WTC11 (cell line): ENCODE measurements at regions not wholly inside any gene's neighbourhood (a gene's known extent, or its start where the extent isn't known, plus 50 kb on each side); places are given as distances from the start of the nearest gene placed in this dataset.

ENCODE experiments used
- ATAC-seq: fragments of 200-7000 bp; cut with Tn5 transposase; 2 replicates; pipeline ENCODE4 v1.10.0; 2021; ENCODE audit warnings: mild to moderate bottlenecking, moderate library complexity
- CTCF ChIA-PET: fragments of 300-600 bp; sonication (Branson Sonifier 250); formaldehyde crosslinking; loops from one replicate; lab custom pipeline; 2021; ENCODE audit warnings: antibody characterized with exemption; lab: Charles Lee
- POLR2A ChIA-PET: fragments of 350-600 bp; sonication (Branson Sonifier 250); formaldehyde crosslinking; loops from one replicate; lab custom pipeline; 2021; ENCODE audit warnings: antibody characterized with exemption; lab: Charles Lee
- DNase-seq: peaks from one replicate; pipeline ENCODE4 v3.0.0; 2021; ENCODE audit warnings: low spot score
- H3K27ac Mint-ChIP-seq: 2 replicates; pipeline ENCODE4 v1.8.0; 2021; ENCODE audit warnings: mixed read lengths
- H3K27me3 Mint-ChIP-seq: 2 replicates; pipeline ENCODE4 v1.8.0; 2021; ENCODE audit warnings: low read depth, mild to moderate bottlenecking, moderate library complexity, mixed read lengths
- H3K36me3 Mint-ChIP-seq: 2 replicates; pipeline ENCODE4 v1.8.0; 2021; ENCODE audit warnings: mixed read lengths
- H3K4me1 Mint-ChIP-seq: 2 replicates; pipeline ENCODE4 v1.8.0; 2022; ENCODE audit warnings: mixed read lengths
- H3K4me3 Mint-ChIP-seq: 2 replicates; pipeline ENCODE4 v1.8.0; 2021; ENCODE audit warnings: mild to moderate bottlenecking, moderate library complexity, mixed read lengths
- H3K9me3 Mint-ChIP-seq: 2 replicates; pipeline ENCODE4 v1.8.0; 2021; ENCODE audit warnings: mixed read lengths
- EMX1 ChIP-seq: fragments of 250-450 bp; sonication (Bioruptor Pico); IDR thresholded peaks from 2 replicates; pipeline ENCODE4 v1.8.0; 2021; ENCODE audit warnings: mild to moderate bottlenecking
- GABPB1 ChIP-seq: sonication (generic); formaldehyde crosslinking; IDR thresholded peaks from 2 replicates; pipeline ENCODE4 v1.8.1; 2023; ENCODE audit warnings: mild to moderate bottlenecking, missing genetic modification reagents
- GRHL2 ChIP-seq: fragments of 250-450 bp; sonication (Bioruptor Pico); IDR thresholded peaks from 2 replicates; pipeline ENCODE4 v1.8.0; 2022; ENCODE audit warnings: mild to moderate bottlenecking, moderate library complexity; ENCODE audit not compliant: insufficient replicate concordance, severe bottlenecking
- IRF2 ChIP-seq: sonication (generic); formaldehyde crosslinking; IDR thresholded peaks from 2 replicates; pipeline ENCODE4 v1.8.0; 2022; ENCODE audit warnings: low read depth, missing genetic modification reagents, borderline replicate concordance
- JUN ChIP-seq: sonication (generic); formaldehyde crosslinking; IDR thresholded peaks from 2 replicates; pipeline ENCODE4 v1.8.0; 2023; ENCODE audit warnings: mild to moderate bottlenecking, missing genetic modification reagents
- NFE2L1 ChIP-seq: sonication (generic); formaldehyde crosslinking; IDR thresholded peaks from 2 replicates; pipeline ENCODE4 v1.8.1; 2023; ENCODE audit warnings: missing genetic modification reagents
- NR1H2 ChIP-seq: sonication (generic); formaldehyde crosslinking; IDR thresholded peaks from 2 replicates; pipeline ENCODE4 v1.9.0; 2021; ENCODE audit warnings: mild to moderate bottlenecking, moderate library complexity, missing genetic modification reagents
- SMAD4 ChIP-seq: sonication (generic); formaldehyde crosslinking; IDR thresholded peaks from 2 replicates; pipeline ENCODE4 v1.8.0; 2022; ENCODE audit warnings: mild to moderate bottlenecking, missing genetic modification reagents
- SP1 ChIP-seq: sonication (generic); formaldehyde crosslinking; conservative IDR thresholded peaks from 2 replicates; pipeline ENCODE4 v1.8.1; 2022; ENCODE audit warnings: missing genetic modification reagents
- ZBTB21 ChIP-seq: sonication (generic); formaldehyde crosslinking; IDR thresholded peaks from 2 replicates; pipeline ENCODE4 v1.8.1; 2023; ENCODE audit warnings: mild to moderate bottlenecking, missing genetic modification reagents, borderline replicate concordance
- ZNF138 ChIP-seq: sonication (generic); formaldehyde crosslinking; conservative IDR thresholded peaks from 2 replicates; pipeline ENCODE4 v1.8.1; 2022; ENCODE audit warnings: mild to moderate bottlenecking, moderate library complexity, missing genetic modification reagents
- ZNF416 ChIP-seq: fragments of 250-450 bp; sonication (Bioruptor Pico); IDR thresholded peaks from 2 replicates; pipeline ENCODE4 v1.9.0; 2021; ENCODE audit warnings: mild to moderate bottlenecking, inconsistent platforms
- ZNF423 ChIP-seq: fragments of 250-450 bp; sonication (Bioruptor Pico); IDR thresholded peaks from 2 replicates; pipeline ENCODE4 v2.1.2; 2022; ENCODE audit warnings: mild to moderate bottlenecking, moderate library complexity
- TF ChIP-seq, protein P1 (sequence below): sonication (generic); formaldehyde crosslinking; IDR thresholded peaks from 2 replicates; pipeline ENCODE4 v1.8.1; 2023; ENCODE audit warnings: mild to moderate bottlenecking, missing genetic modification reagents
- TF ChIP-seq, protein P2 (sequence below): sonication (generic); formaldehyde crosslinking; IDR thresholded peaks from 2 replicates; pipeline ENCODE4 v1.8.0; 2022; ENCODE audit warnings: missing genetic modification reagents
- TF ChIP-seq, protein P3 (sequence below): fragments of 250-450 bp; sonication (Bioruptor Pico); IDR thresholded peaks from 2 replicates; pipeline ENCODE4 v1.9.0; 2021; ENCODE audit warnings: moderate library complexity, mild to moderate bottlenecking, inconsistent platforms, borderline replicate concordance
- TF ChIP-seq, protein P4 (sequence below): sonication (generic); formaldehyde crosslinking; IDR thresholded peaks from 2 replicates; pipeline ENCODE4 v1.8.0; 2022; ENCODE audit warnings: mild to moderate bottlenecking, missing genetic modification reagents
- TF ChIP-seq, protein P5 (sequence below): fragments of 250-450 bp; sonication (Bioruptor Pico); IDR thresholded peaks from 2 replicates; pipeline ENCODE4 v1.9.0; 2021; ENCODE audit warnings: mild to moderate bottlenecking, borderline replicate concordance
- TF ChIP-seq, protein P6 (sequence below): sonication (generic); formaldehyde crosslinking; IDR thresholded peaks from 2 replicates; pipeline ENCODE4 v1.8.0; 2023; ENCODE audit warnings: missing genetic modification reagents
- TF ChIP-seq, protein P7 (sequence below): sonication (generic); formaldehyde crosslinking; IDR thresholded peaks from 2 replicates; pipeline ENCODE4 v1.8.1; 2022; ENCODE audit warnings: mild to moderate bottlenecking, missing genetic modification reagents, moderate library complexity, borderline replicate concordance

DNA sequence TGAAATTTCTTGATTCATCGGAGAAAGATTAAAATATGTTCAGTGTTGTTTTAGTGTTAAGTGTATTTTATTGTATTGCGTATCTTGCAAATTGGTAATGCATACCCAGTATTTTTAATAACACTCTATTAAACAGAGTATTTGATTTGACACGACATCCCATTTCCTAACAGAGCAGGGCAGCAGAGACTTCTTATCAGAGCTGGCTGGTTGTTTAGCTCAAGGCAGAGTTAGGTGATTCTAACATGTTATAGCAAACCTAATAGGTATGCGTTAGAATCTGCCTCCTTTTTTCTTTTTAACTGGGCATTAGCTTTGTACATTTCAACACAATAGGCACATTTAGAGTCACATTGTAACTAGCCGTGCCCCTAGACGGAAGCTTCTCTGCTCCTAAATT lies 57.1 kb upstream of the CELF2 start (continued):
- TF ChIP-seq NFE2L1 = no peak
- TF ChIP-seq, protein P1, sequence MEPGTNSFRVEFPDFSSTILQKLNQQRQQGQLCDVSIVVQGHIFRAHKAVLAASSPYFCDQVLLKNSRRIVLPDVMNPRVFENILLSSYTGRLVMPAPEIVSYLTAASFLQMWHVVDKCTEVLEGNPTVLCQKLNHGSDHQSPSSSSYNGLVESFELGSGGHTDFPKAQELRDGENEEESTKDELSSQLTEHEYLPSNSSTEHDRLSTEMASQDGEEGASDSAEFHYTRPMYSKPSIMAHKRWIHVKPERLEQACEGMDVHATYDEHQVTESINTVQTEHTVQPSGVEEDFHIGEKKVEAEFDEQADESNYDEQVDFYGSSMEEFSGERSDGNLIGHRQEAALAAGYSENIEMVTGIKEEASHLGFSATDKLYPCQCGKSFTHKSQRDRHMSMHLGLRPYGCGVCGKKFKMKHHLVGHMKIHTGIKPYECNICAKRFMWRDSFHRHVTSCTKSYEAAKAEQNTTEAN (CRISPR knock-in tag) = no peak
- no peak for TF ChIP-seq JUN (CRISPR knock-in tag)
- no peak for TF ChIP-seq GABPB1 (CRISPR knock-in tag)
- no peak for TF ChIP-seq NR1H2
- TF ChIP-seq, protein P2, sequence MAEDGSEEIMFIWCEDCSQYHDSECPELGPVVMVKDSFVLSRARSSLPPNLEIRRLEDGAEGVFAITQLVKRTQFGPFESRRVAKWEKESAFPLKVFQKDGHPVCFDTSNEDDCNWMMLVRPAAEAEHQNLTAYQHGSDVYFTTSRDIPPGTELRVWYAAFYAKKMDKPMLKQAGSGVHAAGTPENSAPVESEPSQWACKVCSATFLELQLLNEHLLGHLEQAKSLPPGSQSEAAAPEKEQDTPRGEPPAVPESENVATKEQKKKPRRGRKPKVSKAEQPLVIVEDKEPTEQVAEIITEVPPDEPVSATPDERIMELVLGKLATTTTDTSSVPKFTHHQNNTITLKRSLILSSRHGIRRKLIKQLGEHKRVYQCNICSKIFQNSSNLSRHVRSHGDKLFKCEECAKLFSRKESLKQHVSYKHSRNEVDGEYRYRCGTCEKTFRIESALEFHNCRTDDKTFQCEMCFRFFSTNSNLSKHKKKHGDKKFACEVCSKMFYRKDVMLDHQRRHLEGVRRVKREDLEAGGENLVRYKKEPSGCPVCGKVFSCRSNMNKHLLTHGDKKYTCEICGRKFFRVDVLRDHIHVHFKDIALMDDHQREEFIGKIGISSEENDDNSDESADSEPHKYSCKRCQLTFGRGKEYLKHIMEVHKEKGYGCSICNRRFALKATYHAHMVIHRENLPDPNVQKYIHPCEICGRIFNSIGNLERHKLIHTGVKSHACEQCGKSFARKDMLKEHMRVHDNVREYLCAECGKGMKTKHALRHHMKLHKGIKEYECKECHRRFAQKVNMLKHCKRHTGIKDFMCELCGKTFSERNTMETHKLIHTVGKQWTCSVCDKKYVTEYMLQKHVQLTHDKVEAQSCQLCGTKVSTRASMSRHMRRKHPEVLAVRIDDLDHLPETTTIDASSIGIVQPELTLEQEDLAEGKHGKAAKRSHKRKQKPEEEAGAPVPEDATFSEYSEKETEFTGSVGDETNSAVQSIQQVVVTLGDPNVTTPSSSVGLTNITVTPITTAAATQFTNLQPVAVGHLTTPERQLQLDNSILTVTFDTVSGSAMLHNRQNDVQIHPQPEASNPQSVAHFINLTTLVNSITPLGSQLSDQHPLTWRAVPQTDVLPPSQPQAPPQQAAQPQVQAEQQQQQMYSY (CRISPR knock-in tag) = no peak
- TF ChIP-seq ZBTB21 (CRISPR knock-in tag) = no peak
- TF ChIP-seq, all 79 proteins: peak for 0

DNA sequence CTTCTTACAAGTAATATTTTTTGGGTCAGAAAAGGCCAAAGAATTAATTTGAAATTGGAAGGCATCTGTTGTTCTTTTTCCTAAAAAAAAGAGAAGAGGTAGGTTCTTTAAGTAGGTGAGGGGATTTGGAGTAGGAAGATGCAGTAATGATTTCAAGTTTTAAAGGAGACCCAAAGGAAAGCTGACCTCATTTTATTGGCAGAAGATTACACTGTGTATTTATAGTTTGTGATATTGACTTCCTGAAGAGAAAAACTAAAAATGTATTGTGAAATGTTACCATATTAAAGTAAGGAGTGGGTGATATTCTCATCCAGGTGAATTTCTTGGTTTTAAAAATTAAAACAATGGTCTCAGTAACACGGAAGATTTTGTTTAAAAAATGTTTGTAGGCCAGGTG lies 56.6 kb upstream of the CELF2 start:
- no peak for ATAC-seq
- no peaks in the 10 kb centered on the region; the same call in 1 of the 2 replicates for H3K9me3 Mint-ChIP-seq
- H3K27me3 Mint-ChIP-seq = no peaks in the 10 kb centered on the region
- ChIA-PET CTCF (no interaction called here), POLR2A (no interaction called here)
- H3K36me3 Mint-ChIP-seq = no peaks in the 10 kb centered on the region
- no peaks in the 10 kb centered on the region for H3K4me1 Mint-ChIP-seq
- no peak overlapping the region for H3K4me3 Mint-ChIP-seq
- no peak overlapping the region for H3K27ac Mint-ChIP-seq
- TF ChIP-seq IRF2 (no peak), SMAD4 (CRISPR knock-in tag) (no peak), GRHL2 (CRISPR knock-in tag) (no peak), EMX1 (CRISPR knock-in tag) (no peak), ZNF416 (no peak), ZNF423 (no peak)
- TF ChIP-seq, protein P3, sequence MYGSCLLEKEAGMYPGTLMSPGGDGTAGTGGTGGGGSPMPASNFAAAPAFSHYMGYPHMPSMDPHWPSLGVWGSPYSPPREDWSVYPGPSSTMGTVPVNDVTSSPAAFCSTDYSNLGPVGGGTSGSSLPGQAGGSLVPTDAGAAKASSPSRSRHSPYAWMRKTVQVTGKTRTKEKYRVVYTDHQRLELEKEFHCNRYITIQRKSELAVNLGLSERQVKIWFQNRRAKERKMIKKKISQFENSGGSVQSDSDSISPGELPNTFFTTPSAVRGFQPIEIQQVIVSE (CRISPR knock-in tag) = no peak
- DNase-seq = no peak

DNA sequence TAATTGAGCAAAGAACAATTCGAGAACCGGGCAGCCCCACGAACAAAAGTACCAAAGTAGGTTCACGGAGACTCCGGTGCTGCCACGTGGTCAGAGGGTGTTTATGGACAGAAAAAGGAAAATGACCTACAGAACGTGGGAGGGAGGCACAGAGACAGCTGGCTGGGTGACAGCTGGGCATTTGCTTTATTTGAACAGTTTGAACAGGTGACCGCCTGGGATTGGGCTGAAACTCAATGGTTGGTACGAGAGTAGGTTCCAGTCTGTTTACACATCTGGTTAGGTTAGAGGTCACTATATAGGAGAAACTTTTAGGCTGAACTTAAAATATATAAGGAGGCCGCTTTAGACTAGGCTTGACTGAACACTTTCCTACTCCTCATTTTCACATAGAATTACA lies 50.6 kb upstream of the CELF2 start:
- CTCF ChIA-PET = no interaction called here
- no peak for ATAC-seq
- TF ChIP-seq SP1 (no peak), ZNF138 (CRISPR knock-in tag) (no peak)
- TF ChIP-seq, protein P4, sequence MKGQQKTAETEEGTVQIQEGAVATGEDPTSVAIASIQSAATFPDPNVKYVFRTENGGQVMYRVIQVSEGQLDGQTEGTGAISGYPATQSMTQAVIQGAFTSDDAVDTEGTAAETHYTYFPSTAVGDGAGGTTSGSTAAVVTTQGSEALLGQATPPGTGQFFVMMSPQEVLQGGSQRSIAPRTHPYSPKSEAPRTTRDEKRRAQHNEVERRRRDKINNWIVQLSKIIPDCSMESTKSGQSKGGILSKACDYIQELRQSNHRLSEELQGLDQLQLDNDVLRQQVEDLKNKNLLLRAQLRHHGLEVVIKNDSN (CRISPR knock-in tag) = no peak
- TF ChIP-seq, protein P5, sequence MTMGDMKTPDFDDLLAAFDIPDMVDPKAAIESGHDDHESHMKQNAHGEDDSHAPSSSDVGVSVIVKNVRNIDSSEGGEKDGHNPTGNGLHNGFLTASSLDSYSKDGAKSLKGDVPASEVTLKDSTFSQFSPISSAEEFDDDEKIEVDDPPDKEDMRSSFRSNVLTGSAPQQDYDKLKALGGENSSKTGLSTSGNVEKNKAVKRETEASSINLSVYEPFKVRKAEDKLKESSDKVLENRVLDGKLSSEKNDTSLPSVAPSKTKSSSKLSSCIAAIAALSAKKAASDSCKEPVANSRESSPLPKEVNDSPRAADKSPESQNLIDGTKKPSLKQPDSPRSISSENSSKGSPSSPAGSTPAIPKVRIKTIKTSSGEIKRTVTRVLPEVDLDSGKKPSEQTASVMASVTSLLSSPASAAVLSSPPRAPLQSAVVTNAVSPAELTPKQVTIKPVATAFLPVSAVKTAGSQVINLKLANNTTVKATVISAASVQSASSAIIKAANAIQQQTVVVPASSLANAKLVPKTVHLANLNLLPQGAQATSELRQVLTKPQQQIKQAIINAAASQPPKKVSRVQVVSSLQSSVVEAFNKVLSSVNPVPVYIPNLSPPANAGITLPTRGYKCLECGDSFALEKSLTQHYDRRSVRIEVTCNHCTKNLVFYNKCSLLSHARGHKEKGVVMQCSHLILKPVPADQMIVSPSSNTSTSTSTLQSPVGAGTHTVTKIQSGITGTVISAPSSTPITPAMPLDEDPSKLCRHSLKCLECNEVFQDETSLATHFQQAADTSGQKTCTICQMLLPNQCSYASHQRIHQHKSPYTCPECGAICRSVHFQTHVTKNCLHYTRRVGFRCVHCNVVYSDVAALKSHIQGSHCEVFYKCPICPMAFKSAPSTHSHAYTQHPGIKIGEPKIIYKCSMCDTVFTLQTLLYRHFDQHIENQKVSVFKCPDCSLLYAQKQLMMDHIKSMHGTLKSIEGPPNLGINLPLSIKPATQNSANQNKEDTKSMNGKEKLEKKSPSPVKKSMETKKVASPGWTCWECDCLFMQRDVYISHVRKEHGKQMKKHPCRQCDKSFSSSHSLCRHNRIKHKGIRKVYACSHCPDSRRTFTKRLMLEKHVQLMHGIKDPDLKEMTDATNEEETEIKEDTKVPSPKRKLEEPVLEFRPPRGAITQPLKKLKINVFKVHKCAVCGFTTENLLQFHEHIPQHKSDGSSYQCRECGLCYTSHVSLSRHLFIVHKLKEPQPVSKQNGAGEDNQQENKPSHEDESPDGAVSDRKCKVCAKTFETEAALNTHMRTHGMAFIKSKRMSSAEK (CRISPR knock-in tag) = no peak
- TF ChIP-seq, protein P6, sequence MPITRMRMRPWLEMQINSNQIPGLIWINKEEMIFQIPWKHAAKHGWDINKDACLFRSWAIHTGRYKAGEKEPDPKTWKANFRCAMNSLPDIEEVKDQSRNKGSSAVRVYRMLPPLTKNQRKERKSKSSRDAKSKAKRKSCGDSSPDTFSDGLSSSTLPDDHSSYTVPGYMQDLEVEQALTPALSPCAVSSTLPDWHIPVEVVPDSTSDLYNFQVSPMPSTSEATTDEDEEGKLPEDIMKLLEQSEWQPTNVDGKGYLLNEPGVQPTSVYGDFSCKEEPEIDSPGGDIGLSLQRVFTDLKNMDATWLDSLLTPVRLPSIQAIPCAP (CRISPR knock-in tag) = no peak
- TF ChIP-seq, protein P7, sequence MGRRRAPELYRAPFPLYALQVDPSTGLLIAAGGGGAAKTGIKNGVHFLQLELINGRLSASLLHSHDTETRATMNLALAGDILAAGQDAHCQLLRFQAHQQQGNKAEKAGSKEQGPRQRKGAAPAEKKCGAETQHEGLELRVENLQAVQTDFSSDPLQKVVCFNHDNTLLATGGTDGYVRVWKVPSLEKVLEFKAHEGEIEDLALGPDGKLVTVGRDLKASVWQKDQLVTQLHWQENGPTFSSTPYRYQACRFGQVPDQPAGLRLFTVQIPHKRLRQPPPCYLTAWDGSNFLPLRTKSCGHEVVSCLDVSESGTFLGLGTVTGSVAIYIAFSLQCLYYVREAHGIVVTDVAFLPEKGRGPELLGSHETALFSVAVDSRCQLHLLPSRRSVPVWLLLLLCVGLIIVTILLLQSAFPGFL (CRISPR knock-in tag) = no peak

More for the DNA sequence above, 50.6 kb upstream of the CELF2 start:
- Mint-ChIP-seq H3K27me3 (no peaks in the 10 kb centered on the region; the same call in 1 of the 2 replicates), H3K36me3 (no peaks in the 10 kb centered on the region), H3K9me3 (no peaks in the 10 kb centered on the region), H3K4me1 (no peaks in the 10 kb centered on the region), H3K27ac (no peak overlapping the region), H3K4me3 (no peak overlapping the region)
- POLR2A ChIA-PET = no interaction called here
- DNase-seq = no peak
